ENCODE measurements at regions not wholly inside any gene's neighbourhood (a gene's known extent, or its start where the extent isn't known, plus 50 kb on each side); places are given as distances from the start of the nearest gene placed in this dataset.

GRCh38 chr3:73257186-73257585 lies 195.7 kb downstream of the EBLN2 start:
- Mint-ChIP-seq H3K9me3 (no peaks in the 10 kb centered on the region), H3K36me3 (ENCODE audit: low read depth) (no peaks in the 10 kb centered on the region), H3K4me3 (no peak overlapping the region), H3K27me3 (ENCODE audit: insufficient read depth) (no peaks in the 10 kb centered on the region), H3K27ac (no peak overlapping the region), H3K4me1 (peaks cover 41% of the 10 kb centered on the region)
- H3K27ac ChIP-seq (ENCODE audit: low read depth, low read length), result no peak overlapping the region
- H3K9me3 ChIP-seq (ENCODE audit: control insufficient read depth, low read length), result no peaks in the 10 kb centered on the region
- DNase-seq, result no peak
- H3K4me3 ChIP-seq (ENCODE audit: low read length), result no peak overlapping the region
- no peak for TF ChIP-seq CTCF (conservative IDR thresholded peaks at IDR 0.05)
- peaks cover 18% of the 10 kb centered on the region for H3K4me1 ChIP-seq (ENCODE audit: control insufficient read depth, insufficient read depth, low read length)
- H3K9ac ChIP-seq (ENCODE audit: extremely low read depth, low read length, poor library complexity, severe bottlenecking), result no peak overlapping the region
- 88 to 94% methylated on average over 4 of the region's 4 CpGs for WGBS, 2 experiments (ENCODE audit: insufficient coverage in 1 of 2, insufficient read length in 1 of 2)
- H3K36me3 ChIP-seq (ENCODE audit: control insufficient read depth, insufficient read depth, low read length), result no peaks in the 10 kb centered on the region
- no peaks in the 10 kb centered on the region for H3K27me3 ChIP-seq (ENCODE audit: control insufficient read depth, insufficient read depth, low read length, poor library complexity, severe bottlenecking)

GRCh38 chr3:73258057-73258456 lies 196.6 kb downstream of the EBLN2 start:
- Histone ChIP-seq H3K9ac (ENCODE audit: extremely low read depth, low read length, poor library complexity, severe bottlenecking) (no peak overlapping the region), H3K27ac (ENCODE audit: low read depth, low read length) (no peak overlapping the region), H3K4me1 (ENCODE audit: control insufficient read depth, insufficient read depth, low read length) (peaks cover 18% of the 10 kb centered on the region), H3K9me3 (ENCODE audit: control insufficient read depth, low read length) (no peaks in the 10 kb centered on the region), H3K27me3 (ENCODE audit: control insufficient read depth, insufficient read depth, low read length, poor library complexity, severe bottlenecking) (no peaks in the 10 kb centered on the region), H3K4me3 (ENCODE audit: low read length) (no peak overlapping the region), H3K36me3 (ENCODE audit: control insufficient read depth, insufficient read depth, low read length) (no peaks in the 10 kb centered on the region)
- no peak for TF ChIP-seq CTCF (conservative IDR thresholded peaks at IDR 0.05)
- Mint-ChIP-seq H3K9me3 (no peaks in the 10 kb centered on the region), H3K27ac (no peak overlapping the region), H3K4me3 (no peak overlapping the region), H3K27me3 (ENCODE audit: insufficient read depth) (no peaks in the 10 kb centered on the region), H3K36me3 (ENCODE audit: low read depth) (no peaks in the 10 kb centered on the region), H3K4me1 (peaks cover 41% of the 10 kb centered on the region)
- DNase-seq, result no peak
- WGBS, 2 experiments (ENCODE audit: insufficient coverage in 1 of 2, insufficient read length in 1 of 2), result 76 to 78% methylated on average over 4 of the region's 4 CpGs

GRCh38 chr3:73259291-73259690 lies 197.8 kb downstream of the EBLN2 start:
- no peak overlapping the region for H3K27ac Mint-ChIP-seq
- no peaks in the 10 kb centered on the region for H3K27me3 Mint-ChIP-seq (ENCODE audit: insufficient read depth)
- H3K4me1 ChIP-seq (ENCODE audit: control insufficient read depth, insufficient read depth, low read length), result peaks cover 13% of the 10 kb centered on the region
- H3K36me3 Mint-ChIP-seq (ENCODE audit: low read depth), result no peaks in the 10 kb centered on the region
- DNase-seq, result no peak
- peaks cover 33% of the 10 kb centered on the region for H3K4me1 Mint-ChIP-seq
- no peak overlapping the region for H3K4me3 ChIP-seq (ENCODE audit: low read length)
- H3K27me3 ChIP-seq (ENCODE audit: control insufficient read depth, insufficient read depth, low read length, poor library complexity, severe bottlenecking), result no peaks in the 10 kb centered on the region
- WGBS, 2 experiments (ENCODE audit: insufficient coverage in 1 of 2, insufficient read length in 1 of 2), result 92 to 93% methylated on average over 2 of the region's 2 CpGs
- H3K36me3 ChIP-seq (ENCODE audit: control insufficient read depth, insufficient read depth, low read length), result no peaks in the 10 kb centered on the region
- no peak overlapping the region for H3K27ac ChIP-seq (ENCODE audit: low read depth, low read length)
- H3K9me3 ChIP-seq (ENCODE audit: control insufficient read depth, low read length), result no peaks in the 10 kb centered on the region
- no peak for TF ChIP-seq CTCF (conservative IDR thresholded peaks at IDR 0.05)
- H3K9me3 Mint-ChIP-seq, result no peaks in the 10 kb centered on the region
- no peak overlapping the region for H3K4me3 Mint-ChIP-seq
- no peak overlapping the region for H3K9ac ChIP-seq (ENCODE audit: extremely low read depth, low read length, poor library complexity, severe bottlenecking)
